Peyer's patch (tissue), 4 donors: ENCODE measurements at regions not wholly inside any gene's neighbourhood (a gene's known extent, or its start where the extent isn't known, plus 50 kb on each side); places are given as distances from the start of the nearest gene placed in this dataset.

Source experiments
- POLR2A ChIP-seq, 2 donors: fragments of 450-650 bp; IDR thresholded peaks; one replicate each; pipeline ENCODE4 v1.5.1; 2017; ENCODE audit warnings: antibody characterized with exemption in 2 of 2, mild to moderate bottlenecking in 2 of 2, moderate library complexity in 2 of 2
- TF ChIP-seq, protein P1 (sequence below), 6 experiments: fragments of 450-650 bp in 4 of 6; fragments of 200-600 bp in 2 of 6; sonication (generic) in 1 of 6; IDR thresholded peaks; one replicate each; pipeline ENCODE4 v1.5.1; 2017 to 2019; ENCODE audit warnings: antibody characterized with exemption in 6 of 6, mild to moderate bottlenecking in 3 of 6, moderate library complexity in 1 of 6

DNA sequence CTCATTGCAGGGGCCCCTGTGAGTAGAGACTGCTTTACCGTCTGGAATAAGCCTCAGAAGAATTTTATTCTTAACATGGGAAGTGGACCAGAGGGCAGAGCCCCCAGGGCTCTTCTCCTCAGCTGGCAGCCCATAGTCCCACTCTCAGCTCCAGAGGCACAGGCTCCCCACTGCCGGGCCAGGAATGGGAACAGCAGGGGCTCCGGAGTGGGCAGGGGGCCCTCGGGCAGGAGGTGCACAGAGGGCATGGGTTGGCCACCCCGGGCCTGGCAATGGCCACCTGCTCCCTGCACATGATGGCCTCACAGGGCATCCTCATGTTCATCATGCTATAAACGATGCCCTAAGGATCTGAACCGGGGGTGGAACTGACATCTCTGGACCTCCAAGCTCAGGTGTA is 1469.7 kb downstream of the BRD1 start:
- TF ChIP-seq, protein P1, sequence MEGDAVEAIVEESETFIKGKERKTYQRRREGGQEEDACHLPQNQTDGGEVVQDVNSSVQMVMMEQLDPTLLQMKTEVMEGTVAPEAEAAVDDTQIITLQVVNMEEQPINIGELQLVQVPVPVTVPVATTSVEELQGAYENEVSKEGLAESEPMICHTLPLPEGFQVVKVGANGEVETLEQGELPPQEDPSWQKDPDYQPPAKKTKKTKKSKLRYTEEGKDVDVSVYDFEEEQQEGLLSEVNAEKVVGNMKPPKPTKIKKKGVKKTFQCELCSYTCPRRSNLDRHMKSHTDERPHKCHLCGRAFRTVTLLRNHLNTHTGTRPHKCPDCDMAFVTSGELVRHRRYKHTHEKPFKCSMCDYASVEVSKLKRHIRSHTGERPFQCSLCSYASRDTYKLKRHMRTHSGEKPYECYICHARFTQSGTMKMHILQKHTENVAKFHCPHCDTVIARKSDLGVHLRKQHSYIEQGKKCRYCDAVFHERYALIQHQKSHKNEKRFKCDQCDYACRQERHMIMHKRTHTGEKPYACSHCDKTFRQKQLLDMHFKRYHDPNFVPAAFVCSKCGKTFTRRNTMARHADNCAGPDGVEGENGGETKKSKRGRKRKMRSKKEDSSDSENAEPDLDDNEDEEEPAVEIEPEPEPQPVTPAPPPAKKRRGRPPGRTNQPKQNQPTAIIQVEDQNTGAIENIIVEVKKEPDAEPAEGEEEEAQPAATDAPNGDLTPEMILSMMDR (IDR thresholded peaks at IDR 0.05): no peak
- TF ChIP-seq POLR2A (IDR thresholded peaks at IDR 0.05): no peak
